GM19035 (cell line): ENCODE measurements at regions not wholly inside any gene's neighbourhood (a gene's known extent, or its start where the extent isn't known, plus 50 kb on each side); places are given as distances from the start of the nearest gene placed in this dataset.

ENCODE experiments used
- ATAC-seq: cut with Tn5 transposase; IDR thresholded peaks from one replicate; pipeline ENCODE4 v1.9.1; 2021; ENCODE audit not compliant: unreplicated experiment

DNA sequence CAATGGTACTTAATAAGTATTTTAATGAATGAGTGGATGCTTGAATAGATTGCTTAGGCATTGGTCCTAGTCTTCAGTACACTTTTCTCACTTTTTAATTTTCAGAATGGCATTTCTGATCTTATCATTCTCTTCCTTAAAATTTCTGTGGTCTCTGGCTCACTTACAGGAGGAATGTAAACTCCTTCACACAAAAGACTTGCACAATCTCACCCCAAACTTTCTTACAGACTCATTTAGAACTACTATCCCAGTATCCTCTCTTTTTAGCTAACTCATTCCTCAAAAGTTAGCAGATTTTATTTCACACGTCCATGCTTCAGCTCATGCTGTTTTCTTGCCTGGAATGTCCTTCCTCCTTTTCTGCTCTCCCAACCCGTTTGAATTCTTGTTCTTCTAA lies 350.1 kb downstream of the GRXCR1 start:
- ATAC-seq, result no peak

DNA sequence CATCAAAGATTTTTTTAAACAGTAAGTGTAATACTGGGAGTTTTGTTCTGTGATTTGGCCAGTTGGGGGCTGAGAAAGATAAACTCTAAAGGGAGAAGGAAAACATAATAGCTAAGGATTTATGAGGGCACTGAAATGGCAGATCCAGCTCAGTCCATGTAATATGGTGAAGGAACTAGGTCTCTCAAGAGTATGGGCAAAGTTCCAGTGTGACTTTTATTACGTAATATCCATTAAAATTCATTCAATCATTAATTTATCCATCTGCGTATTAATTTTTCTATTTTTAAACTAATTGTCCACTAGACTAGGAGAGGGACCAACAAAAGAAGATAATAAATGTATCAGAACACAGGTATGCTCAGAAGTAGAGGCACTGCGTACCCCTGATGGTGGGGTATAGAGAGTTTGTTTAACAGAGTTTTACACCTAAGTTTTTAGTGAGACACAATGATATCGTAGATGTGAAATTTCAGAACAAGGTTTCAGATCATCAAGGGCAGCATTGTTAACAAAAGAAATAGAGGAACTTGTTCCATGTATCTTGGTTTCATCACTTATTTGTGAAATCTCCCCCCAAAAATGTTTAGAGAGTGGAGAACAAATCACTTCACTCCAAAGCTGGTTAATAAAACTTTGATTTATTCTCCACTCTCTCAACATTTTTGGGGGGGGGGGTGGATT lies 351.1 kb downstream of the GRXCR1 start:
- no peak for ATAC-seq

GRCh38 chr4:43244688-43245382 lies 352.3 kb downstream of the GRXCR1 start:
- ATAC-seq, result peak; percentile 97

- ATAC-seq, result no peak
Measured at GRCh38 chr4:43251841-43252240, 359.3 kb downstream of the GRXCR1 start.

DNA sequence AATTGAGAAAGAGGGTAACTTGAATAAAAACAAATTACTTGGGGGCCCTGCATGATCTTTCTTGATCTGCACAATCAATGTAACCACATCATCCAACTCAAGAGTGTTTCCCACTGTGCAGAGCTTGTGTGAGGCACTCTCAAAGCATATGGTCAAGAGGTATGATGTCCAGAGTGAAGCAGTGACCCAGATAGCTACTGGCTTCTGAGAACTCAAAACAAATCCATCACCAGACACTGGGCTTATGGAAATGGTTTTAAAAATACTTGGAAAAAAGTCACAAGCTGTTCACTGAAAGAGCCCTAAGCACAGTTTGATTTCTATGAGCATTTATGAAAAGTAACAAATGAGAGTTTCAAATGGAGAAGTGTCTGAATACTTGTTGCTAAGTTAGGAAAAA lies 361.0 kb downstream of the GRXCR1 start:
- ATAC-seq, result no peak

DNA sequence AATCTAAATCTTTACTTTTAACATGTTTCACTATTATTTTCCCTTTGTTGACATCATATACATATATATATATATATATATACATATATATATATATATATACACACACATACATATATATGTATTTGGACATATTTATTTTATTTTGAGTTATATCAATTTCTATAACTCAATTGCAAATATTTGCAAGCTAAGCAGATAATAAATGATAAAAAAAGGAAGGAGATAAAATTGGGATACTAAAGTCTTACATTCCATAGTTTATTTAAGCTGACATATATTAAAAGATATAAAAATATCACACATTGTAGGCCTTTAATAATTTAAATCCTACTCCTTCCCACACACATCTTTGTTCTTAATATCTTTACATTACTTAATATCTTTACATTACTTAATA lies 372.2 kb downstream of the GRXCR1 start:
- ATAC-seq, result no peak

DNA sequence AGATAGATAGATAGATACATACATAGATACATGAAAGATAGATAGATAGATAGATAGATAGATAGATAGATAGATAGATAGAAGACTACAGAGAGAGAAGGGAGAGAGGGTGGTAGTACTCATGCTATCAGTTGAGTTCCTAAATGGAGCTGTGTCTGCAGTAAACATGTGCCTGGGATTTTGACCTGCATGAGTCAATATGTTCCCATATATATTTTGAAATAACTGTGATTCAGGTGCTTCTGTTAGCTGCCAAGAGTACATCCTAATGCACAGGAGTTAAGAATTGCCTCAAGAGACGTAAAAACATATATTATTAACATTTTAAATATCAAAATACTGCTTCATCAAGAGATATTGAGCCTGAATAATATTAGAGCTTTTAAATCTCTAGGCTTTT lies 379.4 kb downstream of the GRXCR1 start:
- ATAC-seq, result no peak

GRCh38 chr4:43274376-43274775 lies 381.9 kb downstream of the GRXCR1 start:
- ATAC-seq, result no peak

GRCh38 chr4:43275779-43276178 lies 383.3 kb downstream of the GRXCR1 start:
- ATAC-seq, result no peak

GRCh38 chr4:43276321-43276720 lies 383.8 kb downstream of the GRXCR1 start:
- no peak for ATAC-seq

DNA sequence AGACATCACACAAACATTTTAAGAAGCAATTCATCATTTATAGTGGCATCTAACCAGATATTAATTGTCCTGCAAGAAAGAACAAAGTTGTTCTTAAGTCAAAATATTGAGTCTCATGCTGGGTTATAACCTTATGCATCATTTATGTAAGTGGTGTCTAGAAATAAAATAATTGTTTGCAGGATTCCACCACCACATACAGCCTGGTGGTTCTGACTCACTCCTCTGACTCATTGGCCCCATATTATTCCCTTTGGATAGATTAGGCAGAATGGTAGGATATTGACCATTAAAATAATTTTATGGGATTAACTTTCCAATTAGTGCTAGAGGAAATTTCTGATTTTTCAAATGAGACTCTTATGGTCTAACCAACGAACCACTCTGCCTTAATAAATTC lies 384.5 kb downstream of the GRXCR1 start:
- ATAC-seq, result no peak

DNA sequence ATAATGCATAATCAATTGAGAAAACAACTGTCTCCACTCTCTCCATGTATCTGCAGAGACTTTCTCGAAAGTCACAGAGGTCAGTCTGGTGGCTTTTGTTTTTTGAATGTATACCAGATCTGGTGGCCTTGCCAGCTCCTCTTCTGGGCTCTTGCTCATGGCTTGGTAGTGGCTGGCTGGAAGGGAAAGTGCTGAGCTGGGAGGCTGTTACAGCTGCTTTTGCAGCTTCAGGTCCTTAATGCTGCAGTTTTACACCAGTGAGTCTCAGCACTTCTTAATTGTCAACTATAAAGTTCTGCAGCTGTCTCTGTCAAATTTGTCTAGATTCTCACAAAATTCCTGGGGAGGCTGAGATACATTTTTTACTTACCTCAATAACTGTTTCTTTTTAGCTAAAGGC lies 390.0 kb downstream of the GRXCR1 start:
- ATAC-seq, result no peak

DNA sequence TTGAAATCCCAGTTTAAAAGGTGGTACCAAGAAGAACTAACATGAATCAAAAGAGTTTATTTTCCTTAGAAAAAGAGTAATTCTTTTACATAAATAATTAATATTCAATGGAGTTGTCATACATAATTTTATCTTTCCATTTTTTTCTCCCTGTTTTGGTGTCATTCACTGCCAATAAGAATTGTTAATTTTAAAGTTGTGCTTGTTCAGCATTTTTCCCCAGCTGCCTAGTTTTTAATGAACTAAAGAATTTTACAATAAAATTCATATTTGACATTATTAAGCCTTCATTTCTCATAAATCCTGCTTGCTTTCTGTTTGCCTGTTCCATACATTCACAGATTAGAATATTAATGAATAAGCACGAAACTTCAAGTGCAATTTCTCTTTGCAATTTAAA lies 393.6 kb downstream of the GRXCR1 start:
- no peak for ATAC-seq

GRCh38 chr4:43296946-43297528 lies 404.5 kb downstream of the GRXCR1 start:
- ATAC-seq, result no peak

DNA sequence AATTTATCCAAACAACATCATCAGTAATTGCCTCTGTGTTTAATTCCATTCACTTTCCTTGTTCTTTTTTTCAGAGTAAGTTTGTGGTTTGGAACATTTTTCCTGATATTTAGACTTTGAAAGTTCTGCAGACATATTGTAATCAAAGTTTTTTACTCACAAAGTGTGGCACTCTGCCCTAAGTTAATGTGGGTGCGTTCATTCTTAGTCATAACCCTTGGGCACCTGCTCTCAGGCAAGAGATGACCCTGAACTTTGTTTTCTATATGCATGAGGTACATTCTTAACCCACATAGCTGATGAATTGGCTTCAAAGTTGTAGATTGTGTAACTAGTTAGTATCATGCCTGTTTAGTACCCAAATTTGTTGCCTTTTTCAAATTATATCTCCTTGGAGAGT lies 424.3 kb downstream of the GRXCR1 start:
- ATAC-seq, result no peak

DNA sequence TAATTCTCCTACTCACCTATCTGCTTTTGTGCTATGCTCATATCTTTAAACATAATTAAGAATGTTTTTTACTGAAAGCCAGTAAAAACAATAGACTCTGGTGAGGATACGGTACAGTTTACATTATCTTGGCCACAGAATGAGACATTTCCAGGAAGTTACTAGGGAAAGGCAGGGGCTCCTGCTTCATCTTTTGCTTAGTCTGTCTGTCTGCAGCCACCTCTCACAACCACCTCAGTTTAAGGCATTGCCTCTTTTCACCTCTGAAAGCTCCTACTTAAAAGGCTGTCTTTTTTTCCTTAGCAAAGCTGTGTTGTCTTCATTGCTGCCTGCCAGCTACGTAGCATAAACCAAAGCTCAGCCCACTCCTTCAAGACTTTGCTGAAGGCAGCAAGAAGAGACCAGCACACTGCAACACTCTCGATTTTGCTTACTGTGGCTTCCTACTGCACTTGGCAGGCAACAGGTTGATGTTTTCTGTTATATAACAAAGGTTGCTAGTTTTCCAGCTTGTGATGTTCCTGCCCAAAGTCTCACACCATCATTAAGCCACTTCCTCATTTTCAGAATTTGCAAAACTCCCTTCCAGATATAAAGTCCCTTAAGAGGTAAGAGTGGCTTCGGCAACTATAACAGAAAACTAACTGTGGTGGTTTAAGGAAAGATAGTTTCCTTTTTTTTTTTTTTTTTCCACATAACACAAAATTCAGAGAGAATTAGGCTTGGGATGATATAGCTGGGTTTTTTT lies 432.9 kb downstream of the GRXCR1 start:
- no peak for ATAC-seq

- no peak for ATAC-seq
Measured at GRCh38 chr4:43330288-43330687, 437.8 kb downstream of the GRXCR1 start.

DNA sequence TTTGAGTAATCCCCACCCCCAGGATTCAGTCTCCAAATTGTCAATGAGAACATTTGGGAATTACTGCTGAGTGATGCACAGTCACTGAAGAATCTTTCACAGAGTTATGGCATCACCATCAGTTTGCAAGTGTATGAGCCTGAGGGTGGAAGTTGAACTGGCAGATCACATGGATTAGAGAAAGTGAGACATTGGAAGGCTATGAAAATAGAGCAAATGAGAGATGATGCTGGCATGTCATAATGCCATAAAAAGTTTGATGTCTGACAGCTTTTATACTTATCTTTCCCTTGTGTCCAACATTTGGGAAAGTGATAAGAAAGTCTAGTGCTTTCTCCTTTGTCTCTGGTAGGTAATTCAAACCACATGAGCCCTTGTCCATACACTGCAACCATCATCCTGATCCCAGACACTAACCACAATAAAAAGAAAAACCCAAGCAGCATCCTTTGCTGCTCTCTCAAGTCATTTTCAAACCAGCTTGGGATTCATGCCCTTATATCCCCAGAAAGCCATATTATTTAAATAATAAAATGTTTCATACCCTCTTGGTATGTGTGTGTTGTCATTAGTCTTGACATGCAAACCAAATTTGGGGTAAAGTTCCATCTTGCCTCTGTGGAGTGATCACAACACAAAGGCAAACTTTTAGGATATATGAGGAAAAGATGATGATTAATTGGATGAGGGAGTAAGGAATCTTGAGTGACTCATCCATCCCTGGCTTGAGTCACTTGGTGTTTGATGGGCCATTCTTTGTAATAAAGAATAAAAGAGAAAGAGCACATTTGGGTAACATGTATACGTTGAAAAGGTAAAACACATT lies 438.9 kb downstream of the GRXCR1 start:
- ATAC-seq, result no peak

- no peak for ATAC-seq
Measured at GRCh38 chr4:43332052-43332425, 439.5 kb downstream of the GRXCR1 start.

DNA sequence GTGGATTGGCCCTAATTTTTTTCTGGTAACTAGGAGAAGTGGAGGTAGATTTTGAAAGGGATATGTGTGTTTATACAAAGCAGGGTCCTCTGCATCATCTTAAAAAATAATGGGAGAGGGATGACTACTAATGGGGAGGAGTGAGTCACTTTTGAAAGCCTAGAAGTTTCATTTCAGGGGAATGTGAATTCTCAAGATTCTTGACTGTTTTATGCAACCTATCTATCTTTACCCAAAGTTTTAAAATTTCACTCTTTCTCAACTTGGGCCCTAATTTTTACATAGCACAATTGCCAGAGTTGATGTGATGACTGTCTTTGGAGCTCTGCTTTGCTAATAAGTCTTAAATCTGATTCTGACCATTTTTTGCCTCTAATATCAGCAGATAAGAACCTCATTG lies 445.2 kb downstream of the GRXCR1 start:
- ATAC-seq, result no peak

GRCh38 chr4:43339435-43339834 lies 446.9 kb downstream of the GRXCR1 start:
- ATAC-seq, result no peak
